GM18868 (cell line): ENCODE measurements at regions not wholly inside any gene's neighbourhood (a gene's known extent, or its start where the extent isn't known, plus 50 kb on each side); places are given as distances from the start of the nearest gene placed in this dataset.

Experiments
- ATAC-seq: cut with Tn5 transposase; IDR thresholded peaks from one replicate; pipeline ENCODE4 v1.9.1; 2021; ENCODE audit warnings: mild to moderate bottlenecking, moderate library complexity; ENCODE audit not compliant: unreplicated experiment

DNA sequence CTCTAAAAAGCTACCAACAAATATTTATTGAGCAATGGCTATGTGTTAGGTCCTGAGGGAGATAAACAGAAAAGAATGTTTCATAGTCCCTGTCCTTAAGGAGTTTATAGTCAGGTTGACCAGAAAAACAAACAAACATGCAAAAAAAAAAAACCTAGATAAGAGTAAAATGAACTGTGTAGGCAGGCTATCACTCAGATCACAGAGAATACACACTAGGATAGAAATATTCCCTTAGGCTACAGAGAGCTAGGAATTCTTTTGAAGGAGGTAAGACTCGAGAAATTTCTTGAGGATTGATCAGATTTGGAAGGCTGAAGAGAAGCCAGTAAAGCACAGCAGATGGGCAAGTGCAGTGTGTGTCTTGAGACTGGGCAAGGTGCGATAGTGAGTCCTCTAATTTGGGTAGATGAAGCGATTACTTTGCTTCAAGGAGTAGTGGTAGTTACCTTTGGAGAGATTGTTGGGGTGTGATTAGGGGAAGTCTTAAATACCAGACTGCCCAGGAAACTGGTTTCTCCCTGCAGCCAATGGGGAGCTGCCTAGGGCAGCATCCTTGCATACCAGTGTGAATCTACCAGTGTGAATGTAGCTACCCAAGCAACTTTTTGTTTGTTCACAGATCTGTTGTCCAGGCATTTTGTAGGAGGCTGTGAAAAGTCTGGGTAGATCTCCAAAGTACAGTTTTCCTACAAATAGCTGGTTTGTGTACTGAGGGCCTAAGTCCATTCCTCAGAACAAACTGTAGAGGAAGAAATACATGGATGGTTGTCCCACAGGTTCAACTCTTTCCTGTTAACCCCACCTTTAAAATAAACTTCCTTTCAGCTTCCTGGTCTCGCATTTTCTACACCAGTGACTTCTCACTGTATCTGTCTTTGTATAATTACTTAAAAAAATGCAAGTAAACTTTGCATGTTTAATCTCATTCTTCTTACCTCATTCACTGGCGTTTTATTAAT, 314.1 kb downstream of the KLF5 start:
- ATAC-seq = no peak

DNA sequence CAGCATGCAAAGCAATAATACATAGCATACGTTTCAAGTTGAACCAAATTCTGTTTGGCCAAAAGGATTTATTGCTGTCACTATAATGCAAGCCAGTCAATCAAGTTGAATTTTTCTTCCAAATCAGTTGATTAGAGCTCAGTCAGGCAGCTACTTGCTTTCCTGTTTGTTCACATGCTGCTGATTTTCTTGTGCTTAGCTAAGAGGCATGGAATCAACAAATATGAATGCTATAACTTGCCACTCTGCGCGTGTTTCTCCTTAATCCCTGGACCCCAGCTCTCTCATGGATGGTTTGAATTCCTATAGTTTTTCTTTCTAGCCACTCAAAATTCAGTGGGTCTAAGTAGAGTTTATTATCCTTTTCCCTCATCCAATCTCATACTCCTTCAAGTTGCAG, 311.3 kb downstream of the KLF5 start:
- no peak for ATAC-seq

DNA sequence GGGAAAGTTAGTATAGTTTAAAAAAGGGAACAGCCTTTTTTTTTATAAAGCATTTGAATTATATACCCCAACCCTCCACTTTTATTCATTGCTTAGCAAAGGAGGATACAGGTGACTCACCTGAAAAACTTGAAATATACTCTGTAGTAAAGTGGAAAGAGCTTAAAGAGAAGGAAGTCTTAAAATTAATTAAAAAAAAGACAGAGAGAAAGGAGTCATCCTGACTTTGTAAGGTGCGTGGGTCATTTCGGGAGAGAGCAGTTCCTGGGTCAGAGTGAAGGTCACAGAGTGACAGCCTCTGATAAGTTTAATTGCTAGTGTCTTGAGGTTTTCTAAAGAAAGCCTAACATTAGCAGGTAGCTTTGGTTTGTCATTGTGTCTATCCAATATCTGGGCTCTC, 310.3 kb downstream of the KLF5 start:
- no peak for ATAC-seq

DNA sequence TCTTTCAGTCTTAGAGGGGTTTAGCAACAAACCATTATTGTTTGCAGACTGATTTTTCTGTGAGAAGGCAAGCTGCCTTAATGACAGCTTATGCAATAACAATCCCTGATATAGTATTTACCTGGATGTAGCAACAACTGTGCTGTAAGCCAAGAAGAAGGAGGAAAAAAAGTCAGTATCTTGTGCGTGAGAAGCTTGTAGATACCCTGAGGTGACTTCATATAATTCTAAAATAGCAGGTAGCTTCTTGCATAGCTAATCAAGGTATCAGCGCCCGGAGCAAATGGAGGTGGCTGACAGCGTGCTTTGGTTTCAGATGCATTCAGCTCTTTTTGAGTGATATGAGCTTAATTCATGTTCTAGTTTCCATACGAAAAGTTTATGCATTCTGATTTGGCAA, 309.8 kb downstream of the KLF5 start:
- ATAC-seq = no peak

DNA sequence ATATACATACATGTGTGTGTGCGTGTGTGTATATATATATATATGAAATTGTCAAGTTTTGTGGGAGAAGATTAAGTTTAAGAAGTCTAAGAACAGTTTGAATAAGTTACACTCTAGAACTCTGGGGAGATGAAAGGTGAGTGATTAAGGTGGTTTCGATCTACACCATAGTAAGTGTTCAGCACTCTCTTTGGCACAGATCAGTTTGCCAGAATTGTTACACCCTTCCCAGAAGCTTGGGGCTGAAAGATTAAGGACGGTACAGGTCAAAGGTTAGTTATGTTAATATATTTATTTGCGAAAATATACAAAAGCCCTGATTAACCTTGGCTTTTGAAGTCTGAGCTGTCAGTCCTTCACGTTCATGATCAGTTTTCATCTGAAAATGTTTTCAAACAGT, 309.1 kb downstream of the KLF5 start:
- ATAC-seq = no peak

DNA sequence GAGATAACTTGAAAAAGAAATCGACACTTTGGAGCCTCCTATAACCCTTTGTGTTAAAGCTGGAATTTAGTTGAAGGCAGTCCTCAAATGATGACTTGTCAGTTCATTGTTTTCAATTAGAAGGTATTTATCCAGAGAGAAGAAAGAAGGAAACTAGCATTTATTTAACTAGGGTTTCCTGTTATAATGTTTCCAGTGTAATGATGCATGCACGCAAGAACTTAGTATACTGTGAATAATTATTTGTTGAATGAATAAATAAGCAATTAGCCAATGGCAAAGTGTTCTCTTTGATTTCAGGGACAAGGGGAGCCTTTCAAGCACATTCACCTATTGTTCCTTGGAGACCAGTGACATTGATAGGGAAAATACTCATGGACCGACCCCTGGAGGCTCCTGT, 307.4 kb downstream of the KLF5 start:
- no peak for ATAC-seq

DNA sequence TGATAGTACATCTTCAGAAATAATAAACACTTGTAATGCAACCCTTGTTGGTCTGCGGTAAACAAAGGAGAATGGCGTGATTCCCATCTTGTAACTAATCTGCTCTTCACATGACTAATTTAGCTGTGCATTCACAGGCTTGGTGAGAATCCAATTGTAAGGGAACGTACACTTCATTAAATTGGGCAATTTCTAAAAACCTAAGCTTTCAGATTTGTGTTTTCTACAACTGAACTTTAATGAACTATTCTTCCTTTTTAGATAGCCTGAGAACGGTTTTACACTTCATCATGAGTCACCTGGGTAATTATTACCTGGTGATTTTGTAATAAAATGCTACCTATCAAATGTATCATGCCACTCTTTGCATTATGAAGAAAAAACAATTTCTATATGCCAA, 306.9 kb downstream of the KLF5 start:
- no peak for ATAC-seq

DNA sequence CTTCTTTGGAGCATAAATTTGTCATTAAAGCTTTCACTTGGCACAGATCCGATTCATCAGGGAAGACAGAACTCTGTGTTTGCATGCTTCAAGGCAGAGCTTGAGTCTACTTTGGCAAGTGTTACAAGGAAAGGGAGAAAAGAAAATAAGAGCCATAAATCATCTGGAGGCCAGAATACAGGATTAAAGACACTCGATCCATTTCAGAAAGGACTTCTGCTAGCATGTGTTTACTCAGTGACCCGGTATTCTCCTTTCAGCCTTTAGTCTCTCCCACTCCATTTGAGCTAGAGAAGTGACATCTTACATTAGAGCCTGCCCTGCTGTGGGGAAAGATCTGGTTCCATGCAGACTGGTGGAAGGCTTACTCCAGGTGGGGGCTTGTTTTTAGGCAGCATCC, 306.4 kb downstream of the KLF5 start:
- ATAC-seq = no peak

DNA sequence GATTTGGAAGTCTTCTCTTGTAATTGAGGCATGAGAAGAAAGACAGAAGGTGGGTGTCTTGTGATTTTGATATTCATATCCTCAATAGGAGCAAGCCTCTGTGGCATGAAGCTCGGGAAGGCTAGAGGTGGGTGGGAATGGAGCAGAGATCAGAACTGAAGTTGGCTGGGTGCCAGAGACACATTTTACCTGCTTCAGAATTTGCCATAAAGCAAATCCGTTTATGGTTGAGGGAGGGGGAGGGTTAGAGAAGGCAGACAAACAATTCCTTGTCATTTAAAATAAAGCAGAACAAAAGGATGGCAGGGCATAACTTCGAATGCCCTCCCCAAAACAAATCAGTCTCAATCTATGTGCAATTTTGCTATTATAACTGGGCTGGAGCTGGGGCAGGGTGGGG, 305.9 kb downstream of the KLF5 start:
- ATAC-seq = no peak

DNA sequence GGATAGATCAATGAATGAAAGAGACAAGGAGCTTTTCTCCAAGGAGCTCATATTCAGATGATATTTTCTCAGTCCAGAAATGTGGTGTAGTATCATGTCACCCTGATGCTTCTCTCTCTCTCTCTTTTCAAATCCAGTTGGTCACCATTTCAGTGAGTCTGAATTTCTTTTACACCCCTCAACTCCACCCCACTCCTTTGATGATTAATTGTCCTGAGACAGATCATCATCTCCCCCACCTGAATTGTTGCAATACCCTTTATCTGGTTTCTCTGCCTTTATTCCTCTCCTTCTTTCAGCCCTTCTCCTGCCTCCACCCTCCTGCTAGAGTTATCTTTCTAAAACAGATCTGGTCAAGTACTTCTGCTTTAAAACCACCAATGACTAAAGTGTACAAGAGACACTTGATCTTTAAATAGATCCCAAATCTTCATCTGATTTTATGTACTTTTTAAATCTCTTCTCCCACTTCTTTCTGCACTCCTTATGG, 299.8 kb downstream of the KLF5 start:
- no peak for ATAC-seq

DNA sequence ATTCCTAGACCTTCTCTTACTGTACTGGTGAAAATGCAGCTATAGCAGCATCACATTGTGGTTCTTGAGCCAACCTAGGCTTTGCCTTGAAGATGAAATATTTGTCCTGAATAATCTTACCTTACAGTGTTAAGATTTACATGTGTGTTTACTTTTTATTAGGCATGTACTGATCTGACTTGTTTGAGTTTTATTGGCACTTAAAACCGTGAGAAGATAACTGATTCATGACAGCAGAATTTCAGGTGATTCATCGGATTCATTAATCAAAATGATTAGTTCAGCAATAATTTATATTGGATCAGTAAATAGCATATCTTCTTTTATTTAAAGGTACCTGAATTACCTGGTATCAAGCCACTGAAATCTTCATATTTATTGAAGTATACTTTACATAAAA, 296.3 kb downstream of the KLF5 start:
- ATAC-seq = no peak

DNA sequence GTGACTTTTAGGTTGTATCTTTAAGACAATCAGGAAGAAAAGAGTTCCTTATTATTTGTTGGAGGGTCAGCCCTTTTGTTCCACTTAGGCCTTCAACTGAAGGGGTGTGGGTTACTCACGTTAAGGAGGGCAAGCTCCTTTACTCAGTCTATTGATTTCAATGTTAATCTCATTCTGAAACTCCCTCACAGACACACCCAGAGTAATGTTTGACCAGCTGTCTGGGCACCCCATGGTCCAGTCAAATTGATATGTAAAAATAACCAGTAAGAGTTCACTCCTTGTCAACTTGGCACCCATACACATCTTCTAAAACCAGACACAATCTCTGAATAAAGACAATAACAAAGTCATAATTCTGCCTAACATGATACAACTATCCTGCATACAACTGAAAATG, 292.9 kb downstream of the KLF5 start:
- no peak for ATAC-seq

DNA sequence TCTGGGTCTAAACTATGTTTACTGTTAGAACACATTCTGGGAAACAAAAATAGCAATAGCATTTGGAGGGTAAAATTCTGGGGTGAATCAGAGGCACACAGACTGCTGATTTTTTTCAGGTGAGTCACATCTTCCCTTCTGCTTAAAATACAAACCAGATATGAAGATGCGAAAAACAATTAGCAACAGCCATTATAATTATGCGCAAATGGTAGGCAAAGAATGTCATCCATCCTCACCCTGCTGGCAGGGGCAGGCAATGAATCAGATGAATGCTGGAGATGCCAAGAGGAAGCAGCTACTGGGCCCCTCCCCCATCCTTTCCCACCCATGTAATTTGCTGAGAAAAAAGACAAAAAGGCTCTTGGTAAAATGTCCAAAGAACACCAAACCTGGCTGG, 282.9 kb downstream of the KLF5 start:
- no peak for ATAC-seq

DNA sequence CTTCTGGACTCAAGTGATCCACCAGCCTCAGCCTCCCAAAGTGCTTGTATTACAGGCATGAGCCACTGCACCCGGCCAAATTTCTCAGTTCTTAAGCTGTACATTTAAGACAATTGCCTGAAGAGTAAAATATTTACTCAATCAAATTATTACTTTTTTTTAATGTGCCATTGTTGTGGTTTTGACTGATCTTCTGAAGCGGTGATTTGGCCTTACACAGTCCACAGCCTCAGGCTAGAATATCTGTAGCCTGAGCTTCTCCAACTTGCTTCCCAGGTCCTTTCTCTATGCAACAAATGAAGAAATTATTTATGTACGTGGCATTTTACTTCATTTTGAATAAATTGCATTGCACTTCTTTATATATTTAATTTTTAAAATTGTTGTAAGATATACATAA, 281.3 kb downstream of the KLF5 start:
- ATAC-seq = no peak

DNA sequence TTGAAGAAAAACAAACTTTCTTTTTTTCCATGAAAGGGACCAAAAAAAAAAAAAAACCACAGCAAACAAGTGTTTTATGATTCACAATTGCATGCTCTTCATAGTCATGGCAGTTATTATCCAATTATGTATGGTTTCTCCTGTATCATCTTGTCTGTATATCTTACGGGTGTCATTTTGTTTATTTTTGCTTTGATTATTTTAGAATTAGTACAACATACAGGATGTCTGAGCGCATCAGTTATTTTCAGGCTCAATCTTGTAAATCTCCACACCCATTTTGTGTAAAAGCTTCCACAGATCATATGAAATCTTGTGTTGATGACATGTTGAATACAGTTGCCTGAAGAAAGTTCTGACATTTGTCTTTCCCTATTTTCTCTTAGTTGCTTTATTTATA, 280.3 kb downstream of the KLF5 start:
- ATAC-seq = no peak

DNA sequence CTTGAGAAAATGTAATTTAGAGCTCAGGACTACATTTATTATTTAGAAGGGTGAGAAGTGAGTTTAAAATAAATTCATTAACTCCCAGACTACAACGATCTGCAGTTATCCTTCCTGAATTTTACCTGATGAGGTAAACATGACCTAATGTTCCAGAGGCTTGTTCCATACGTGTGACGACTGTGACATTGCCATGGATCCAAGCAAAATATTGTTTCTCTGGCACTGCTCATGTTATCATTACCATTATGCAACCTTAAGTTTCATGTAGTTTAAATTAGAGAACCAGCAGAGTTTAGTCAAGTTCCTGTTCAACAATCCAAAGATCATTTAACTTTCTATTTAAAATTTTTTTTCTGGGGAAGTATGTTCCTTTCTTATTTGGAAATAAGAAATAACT, 279.6 kb downstream of the KLF5 start:
- no peak for ATAC-seq

DNA sequence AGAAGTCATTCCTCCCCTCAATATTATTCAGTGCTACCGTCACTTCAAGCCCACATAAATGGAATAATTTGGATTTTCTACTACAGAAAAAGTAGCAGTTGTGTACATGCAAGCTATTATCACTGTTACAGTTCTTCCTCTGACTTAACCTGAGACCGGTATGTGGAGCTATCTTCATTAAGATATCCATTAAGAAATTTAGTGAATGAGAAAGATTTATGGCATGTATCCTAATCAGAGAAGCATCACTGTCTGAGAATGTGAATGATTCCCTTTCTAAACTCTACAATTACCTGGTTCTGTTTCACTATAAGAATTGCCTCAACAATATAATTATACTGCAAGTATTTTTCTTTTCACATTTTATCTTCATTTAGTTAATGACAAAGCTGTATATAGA, 278.7 kb downstream of the KLF5 start:
- no peak for ATAC-seq

DNA sequence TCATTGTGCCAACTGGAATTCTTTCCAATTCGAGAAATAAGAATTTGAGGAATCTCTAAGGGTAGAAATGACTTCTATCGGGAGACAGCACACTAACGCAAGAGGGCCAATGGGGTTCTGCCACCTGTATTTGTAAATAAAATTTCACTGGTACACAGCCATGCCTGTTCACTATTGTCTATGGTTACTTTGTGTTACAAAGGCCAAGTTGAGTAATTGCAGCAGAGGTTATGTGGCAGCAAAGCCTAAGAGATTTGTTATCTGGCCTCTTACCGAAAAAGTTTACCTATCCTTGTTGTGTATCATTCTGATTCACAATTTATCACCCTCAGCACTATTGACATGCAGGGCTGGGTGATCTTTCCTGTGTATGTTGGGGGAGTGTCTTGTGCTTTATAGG, 278.0 kb downstream of the KLF5 start:
- no peak for ATAC-seq

DNA sequence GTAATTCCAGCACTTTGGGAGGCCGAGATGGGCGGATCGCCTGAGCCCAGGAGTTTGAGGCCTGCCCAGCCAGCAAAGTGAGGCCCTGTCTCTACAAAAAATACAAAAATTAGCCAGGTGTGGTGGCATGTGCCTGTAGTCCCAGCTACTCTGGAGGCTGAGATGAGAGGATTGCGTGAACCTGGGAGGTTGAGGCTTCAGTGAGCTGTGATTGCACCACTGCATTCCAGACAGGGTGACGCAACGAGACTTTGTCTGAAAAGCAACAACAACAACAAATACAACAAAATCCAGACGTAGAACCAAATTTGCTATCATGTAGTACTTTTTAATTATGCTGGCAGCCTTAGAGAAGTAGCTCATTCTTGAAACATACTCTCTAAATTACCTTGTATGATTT, 277.1 kb downstream of the KLF5 start:
- ATAC-seq = no peak

DNA sequence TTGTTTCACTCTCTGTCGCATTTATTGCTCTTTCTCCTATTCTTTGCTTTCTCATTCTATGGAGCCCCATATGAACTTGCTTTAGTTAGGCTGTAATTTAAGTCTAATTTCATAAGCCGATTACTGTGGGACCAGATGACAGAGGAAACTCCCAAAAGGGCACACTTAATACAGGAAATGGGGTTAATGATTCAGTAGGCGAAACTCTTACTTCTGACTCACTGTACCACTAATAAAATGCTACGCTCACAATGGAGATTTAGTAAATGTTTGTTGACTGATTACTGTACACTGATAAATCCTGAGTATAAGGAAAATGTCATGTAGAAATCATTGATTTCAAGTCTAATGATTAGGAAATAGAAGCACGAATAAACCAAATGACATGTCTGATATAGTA, 276.4 kb downstream of the KLF5 start:
- ATAC-seq = no peak

DNA sequence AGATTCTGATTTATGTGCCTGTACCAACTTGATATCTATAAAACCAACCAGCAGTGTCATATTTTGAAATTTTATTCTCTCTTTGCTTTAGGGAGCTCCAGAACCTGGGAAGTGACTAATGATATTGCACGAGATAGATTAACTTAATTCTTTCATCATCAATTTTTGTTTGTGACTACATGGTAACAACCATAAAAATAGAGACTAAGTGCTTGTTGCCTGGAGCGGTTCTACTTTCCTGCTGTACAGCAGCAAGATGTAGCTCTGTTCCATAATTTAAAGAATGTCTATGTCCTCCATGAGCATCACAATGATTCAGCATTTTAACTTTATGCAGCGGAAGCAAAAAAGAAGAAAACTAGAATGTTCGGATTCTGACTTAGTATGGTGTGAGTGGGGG, 275.6 kb downstream of the KLF5 start:
- no peak for ATAC-seq

DNA sequence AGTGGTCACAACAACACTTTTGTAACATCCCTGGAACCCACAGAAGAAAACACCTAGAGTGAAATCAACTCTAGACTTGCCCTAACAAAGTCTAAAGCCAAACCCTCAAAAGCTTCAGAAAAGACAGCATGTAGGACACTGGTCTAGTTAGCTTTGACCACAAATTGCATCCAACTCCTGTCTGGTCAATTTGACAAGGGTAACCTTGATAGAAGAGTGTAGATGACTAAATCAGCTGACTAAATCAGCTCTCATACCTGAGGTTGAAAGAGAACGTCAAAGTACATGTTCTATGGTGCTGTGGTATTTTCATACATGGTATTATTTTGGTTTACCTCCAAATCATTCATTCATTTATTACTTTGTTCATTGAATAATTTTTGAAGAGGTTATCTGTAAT, 272.8 kb downstream of the KLF5 start:
- ATAC-seq = no peak

DNA sequence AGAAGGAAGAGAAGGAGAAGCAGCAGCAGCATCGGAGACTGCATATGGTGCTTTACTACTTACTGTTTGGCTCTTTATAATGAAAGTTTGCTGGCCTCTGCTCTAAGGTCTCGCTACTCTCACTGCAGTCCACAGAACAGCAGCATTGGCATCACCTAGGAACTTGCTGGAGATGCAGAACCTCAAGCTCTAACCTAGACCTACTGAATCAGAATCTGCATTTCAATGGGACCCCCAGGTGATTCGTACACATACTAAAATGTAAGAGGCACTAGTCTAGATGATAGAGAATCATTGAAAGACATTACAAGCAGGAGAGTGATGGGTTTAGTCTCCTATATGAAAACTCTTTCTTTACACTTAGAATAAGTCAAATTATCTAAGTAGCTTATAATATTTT, 270.6 kb downstream of the KLF5 start:
- no peak for ATAC-seq
